SK-N-SH treated with all-trans-retinoic acid at 6 μM for 48 hours (cell line): ENCODE measurements at regions not wholly inside any gene's neighbourhood (a gene's known extent, or its start where the extent isn't known, plus 50 kb on each side); places are given as distances from the start of the nearest gene placed in this dataset.

Experiments
- ATAC-seq: fragments of 200-7000 bp; cut with Tn5 transposase; 3 replicates; pipeline ENCODE4 v1.9.1; 2020; ENCODE audit warnings: mild to moderate bottlenecking, moderate library complexity
- ARNTL ChIP-seq: fragments of 450-650 bp; formaldehyde crosslinking; IDR thresholded peaks from 2 replicates; pipeline ENCODE4 v1.5.0; 2020; ENCODE audit warnings: low read depth, mild to moderate bottlenecking, moderate library complexity, borderline replicate concordance
- CREB5 ChIP-seq: fragments of 250-450 bp; sonication (Bioruptor Pico); IDR thresholded peaks from 2 replicates; pipeline ENCODE4 v1.5.1; 2020; ENCODE audit warnings: low read depth, mild to moderate bottlenecking, moderate library complexity
- CSDC2 ChIP-seq: fragments of 250-450 bp; sonication (Bioruptor Pico); IDR thresholded peaks from 2 replicates; pipeline ENCODE4 v1.5.0; 2020; ENCODE audit warnings: mild to moderate bottlenecking, moderate library complexity
- CSRNP3 ChIP-seq: fragments of 250-450 bp; sonication (Bioruptor Pico); IDR thresholded peaks from 2 replicates; pipeline ENCODE4 v1.5.1; 2021; ENCODE audit warnings: mild to moderate bottlenecking, moderate library complexity
- ESRRG ChIP-seq: fragments of 250-450 bp; sonication (Bioruptor Pico); IDR thresholded peaks from 2 replicates; pipeline ENCODE4 v1.6.1; 2021; ENCODE audit warnings: mild to moderate bottlenecking
- GLIS3 ChIP-seq: fragments of 250-450 bp; sonication (Bioruptor Pico); IDR thresholded peaks from 2 replicates; pipeline ENCODE4 v1.5.0; 2020; ENCODE audit warnings: mild to moderate bottlenecking, moderate library complexity
- ISL1 ChIP-seq: fragments of 250-450 bp; sonication (Bioruptor Pico); IDR thresholded peaks from 2 replicates; pipeline ENCODE4 v2.1.2; 2022; ENCODE audit warnings: mild to moderate bottlenecking, moderate library complexity
- OSR1 ChIP-seq: fragments of 250-450 bp; sonication (Bioruptor Pico); IDR thresholded peaks from 2 replicates; pipeline ENCODE4 v1.8.0; 2022; ENCODE audit warnings: moderate library complexity, mild to moderate bottlenecking, inconsistent platforms
- PATZ1 ChIP-seq: fragments of 250-450 bp; sonication (Bioruptor Pico); IDR thresholded peaks from 2 replicates; pipeline ENCODE4 v1.8.0; 2020; ENCODE audit warnings: mild to moderate bottlenecking, moderate library complexity, borderline replicate concordance
- PPARA ChIP-seq: fragments of 250-450 bp; sonication (Bioruptor Pico); IDR thresholded peaks from 2 replicates; pipeline ENCODE4 v1.5.0; 2020; ENCODE audit warnings: mild to moderate bottlenecking, borderline replicate concordance
- RARB ChIP-seq: fragments of 250-450 bp; sonication (Bioruptor Pico); IDR thresholded peaks from 2 replicates; pipeline ENCODE4 v1.8.0; 2021; ENCODE audit warnings: mild to moderate bottlenecking, moderate library complexity
- SNAI2 ChIP-seq: fragments of 250-450 bp; sonication (Bioruptor Pico); IDR thresholded peaks from 2 replicates; pipeline ENCODE4 v1.5.0; 2020; ENCODE audit warnings: mild to moderate bottlenecking, moderate library complexity
- TOX ChIP-seq: fragments of 250-450 bp; sonication (Bioruptor Pico); IDR thresholded peaks from 2 replicates; pipeline ENCODE4 v1.8.0; 2021; ENCODE audit warnings: mild to moderate bottlenecking, moderate library complexity, borderline replicate concordance
- TSHZ2 ChIP-seq: fragments of 250-450 bp; sonication (Bioruptor Pico); IDR thresholded peaks from 2 replicates; pipeline ENCODE4 v1.5.0; 2020; ENCODE audit warnings: mild to moderate bottlenecking, moderate library complexity
- ZC3H10 ChIP-seq: fragments of 250-450 bp; sonication (Bioruptor Pico); IDR thresholded peaks from 2 replicates; pipeline ENCODE4 v1.5.1; 2021; ENCODE audit warnings: mild to moderate bottlenecking, moderate library complexity
- ZFP3 ChIP-seq: fragments of 250-450 bp; sonication (Bioruptor Pico); IDR thresholded peaks from 2 replicates; pipeline ENCODE4 v1.5.0; 2020; ENCODE audit warnings: mild to moderate bottlenecking, moderate library complexity
- ZFP30 ChIP-seq: fragments of 450-650 bp; formaldehyde crosslinking; IDR thresholded peaks from 2 replicates; pipeline ENCODE4 v1.5.0; 2022; ENCODE audit warnings: mild to moderate bottlenecking, moderate library complexity
- ZNF70 ChIP-seq: fragments of 450-650 bp; formaldehyde crosslinking; IDR thresholded peaks from 2 replicates; pipeline ENCODE4 v1.5.0; 2020; ENCODE audit warnings: mild to moderate bottlenecking, moderate library complexity
- ZNF8 ChIP-seq: fragments of 450-650 bp; formaldehyde crosslinking; IDR thresholded peaks from 2 replicates; pipeline ENCODE4 v1.5.0; 2020; ENCODE audit warnings: mild to moderate bottlenecking, moderate library complexity

- ATAC-seq, result no peak
- TF ChIP-seq GLIS3 (no peak), ZFP30 (CRISPR knock-in tag) (no peak), ZNF70 (CRISPR knock-in tag) (no peak), ZC3H10 (no peak), SNAI2 (no peak), OSR1 (no peak), PPARA (CRISPR knock-in tag) (no peak), CSDC2 (no peak), ARNTL (CRISPR knock-in tag) (no peak), CSRNP3 (CRISPR knock-in tag) (no peak), ESRRG (no peak), ZNF8 (CRISPR knock-in tag) (no peak), TOX (CRISPR knock-in tag) (no peak), ZFP3 (CRISPR knock-in tag) (no peak), CREB5 (CRISPR knock-in tag) (no peak), TSHZ2 (CRISPR knock-in tag) (no peak)
- TF ChIP-seq, all 23 proteins: peak for 0
Measured at GRCh38 chr6:140130074-140130473, 755.6 kb upstream of the CITED2 start.

- no peak for ATAC-seq
- TF ChIP-seq TSHZ2 (CRISPR knock-in tag) (no peak), ISL1 (CRISPR knock-in tag) (no peak), RARB (CRISPR knock-in tag) (no peak), ARNTL (CRISPR knock-in tag) (no peak), OSR1 (no peak), PATZ1 (CRISPR knock-in tag) (no peak), PPARA (CRISPR knock-in tag) (no peak), ZFP3 (CRISPR knock-in tag) (no peak), ZNF8 (CRISPR knock-in tag) (no peak), CREB5 (CRISPR knock-in tag) (no peak), SNAI2 (no peak), TOX (CRISPR knock-in tag) (no peak), CSDC2 (no peak)
- TF ChIP-seq, all 23 proteins: peak for 0
Measured at GRCh38 chr6:140124498-140124897, 750.0 kb upstream of the CITED2 start.
